ENCODE measurements at regions not wholly inside any gene's neighbourhood (a gene's known extent, or its start where the extent isn't known, plus 50 kb on each side); places are given as distances from the start of the nearest gene placed in this dataset.

DNA sequence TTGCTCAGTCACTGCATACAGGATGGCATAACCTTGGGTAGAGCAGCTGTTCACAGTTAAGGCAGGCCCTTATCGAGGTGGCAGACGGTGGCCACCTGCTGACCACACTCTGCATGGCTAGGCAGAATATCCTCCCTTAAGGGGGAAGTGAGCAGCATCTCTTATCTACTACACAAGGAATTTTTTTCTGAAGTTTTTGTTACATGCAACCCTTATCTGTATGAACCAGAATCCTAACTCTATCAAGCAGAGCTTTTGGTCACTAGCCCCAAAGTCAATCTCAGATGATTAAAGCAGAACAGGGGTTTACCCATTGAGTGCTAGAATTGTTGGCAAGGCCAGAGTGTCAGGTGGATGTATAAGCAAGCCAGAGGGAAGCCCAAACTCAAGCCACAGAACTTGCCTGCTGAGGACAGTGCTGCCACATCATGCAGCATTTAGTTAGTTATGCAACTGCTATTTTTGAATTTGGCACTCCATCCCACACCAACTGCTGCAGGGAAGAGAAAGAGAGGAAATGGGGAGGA lies 192.8 kb downstream of the TBX5 start (continued):
- TF ChIP-seq, protein P1, sequence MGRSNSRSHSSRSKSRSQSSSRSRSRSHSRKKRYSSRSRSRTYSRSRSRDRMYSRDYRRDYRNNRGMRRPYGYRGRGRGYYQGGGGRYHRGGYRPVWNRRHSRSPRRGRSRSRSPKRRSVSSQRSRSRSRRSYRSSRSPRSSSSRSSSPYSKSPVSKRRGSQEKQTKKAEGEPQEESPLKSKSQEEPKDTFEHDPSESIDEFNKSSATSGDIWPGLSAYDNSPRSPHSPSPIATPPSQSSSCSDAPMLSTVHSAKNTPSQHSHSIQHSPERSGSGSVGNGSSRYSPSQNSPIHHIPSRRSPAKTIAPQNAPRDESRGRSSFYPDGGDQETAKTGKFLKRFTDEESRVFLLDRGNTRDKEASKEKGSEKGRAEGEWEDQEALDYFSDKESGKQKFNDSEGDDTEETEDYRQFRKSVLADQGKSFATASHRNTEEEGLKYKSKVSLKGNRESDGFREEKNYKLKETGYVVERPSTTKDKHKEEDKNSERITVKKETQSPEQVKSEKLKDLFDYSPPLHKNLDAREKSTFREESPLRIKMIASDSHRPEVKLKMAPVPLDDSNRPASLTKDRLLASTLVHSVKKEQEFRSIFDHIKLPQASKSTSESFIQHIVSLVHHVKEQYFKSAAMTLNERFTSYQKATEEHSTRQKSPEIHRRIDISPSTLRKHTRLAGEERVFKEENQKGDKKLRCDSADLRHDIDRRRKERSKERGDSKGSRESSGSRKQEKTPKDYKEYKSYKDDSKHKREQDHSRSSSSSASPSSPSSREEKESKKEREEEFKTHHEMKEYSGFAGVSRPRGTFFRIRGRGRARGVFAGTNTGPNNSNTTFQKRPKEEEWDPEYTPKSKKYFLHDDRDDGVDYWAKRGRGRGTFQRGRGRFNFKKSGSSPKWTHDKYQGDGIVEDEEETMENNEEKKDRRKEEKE (IDR thresholded peaks at IDR 0.05; ENCODE audit: borderline replicate concordance in 1 of 2, control insufficient read depth in 1 of 2, low read depth in 2 of 2, low read length in 1 of 2), result no peak
- TF ChIP-seq ZNF165 (CRISPR knock-in tag; IDR thresholded peaks at IDR 0.05; ENCODE audit: borderline replicate concordance) (no peak), HMG20A (CRISPR knock-in tag; conservative IDR thresholded peaks at IDR 0.05) (no peak), KHSRP (IDR thresholded peaks at IDR 0.05) (no peak), MYC (IDR thresholded peaks at IDR 0.05; ENCODE audit: low read depth, low read length) (no peak), MYC (CRISPR knock-in tag; IDR thresholded peaks at IDR 0.05; ENCODE audit: borderline replicate concordance, low read depth) (no peak)

DNA sequence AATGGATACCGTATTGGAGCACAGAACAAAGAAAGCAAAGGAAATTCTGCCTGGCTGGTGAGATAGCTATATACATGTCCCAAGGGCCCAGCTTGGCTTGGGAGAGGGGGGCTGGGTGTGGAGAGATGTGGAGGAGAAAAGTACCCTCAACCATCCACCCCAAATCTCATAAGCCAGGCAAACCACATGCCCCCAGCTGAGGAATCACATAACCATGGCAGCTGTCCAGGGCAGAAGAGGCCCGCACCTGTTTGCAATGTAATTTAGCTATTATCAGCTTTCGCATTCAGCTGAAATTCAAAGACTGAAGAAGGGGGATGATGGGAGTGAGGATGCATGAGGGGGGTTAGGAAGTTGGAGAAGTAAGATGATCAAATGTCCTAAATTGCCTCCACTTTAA lies 196.1 kb downstream of the TBX5 start:
- WGBS (ENCODE audit: insufficient coverage, low coverage, missing lambda C conversion rate), result 0% methylated on average over 3 of the region's 3 CpGs
- no peaks in the 10 kb centered on the region for H3K36me3 ChIP-seq (ENCODE audit: control insufficient read depth, insufficient read depth, low read length)
- H3K27me3 ChIP-seq (ENCODE audit: control insufficient read depth in 2 of 2, insufficient read depth in 2 of 2, low read length in 2 of 2), result no peaks in the 10 kb centered on the region
- ChIA-PET POLR2A (interaction anchor here (0.5 kb wide), 1 partner anchor 63 kb away, joined by 3 read pairs; no protein-coding TSS in a partner anchor), CTCF (ENCODE audit: low intra/inter-chr PET ratio) (no interaction called here)
- TF ChIP-seq KDM5B (IDR thresholded peaks at IDR 0.05; ENCODE audit: insufficient replicate concordance, low read depth, low read length) (no peak), SNIP1 (IDR thresholded peaks at IDR 0.05; ENCODE audit: low read depth) (no peak)
- TF ChIP-seq, protein P2, sequence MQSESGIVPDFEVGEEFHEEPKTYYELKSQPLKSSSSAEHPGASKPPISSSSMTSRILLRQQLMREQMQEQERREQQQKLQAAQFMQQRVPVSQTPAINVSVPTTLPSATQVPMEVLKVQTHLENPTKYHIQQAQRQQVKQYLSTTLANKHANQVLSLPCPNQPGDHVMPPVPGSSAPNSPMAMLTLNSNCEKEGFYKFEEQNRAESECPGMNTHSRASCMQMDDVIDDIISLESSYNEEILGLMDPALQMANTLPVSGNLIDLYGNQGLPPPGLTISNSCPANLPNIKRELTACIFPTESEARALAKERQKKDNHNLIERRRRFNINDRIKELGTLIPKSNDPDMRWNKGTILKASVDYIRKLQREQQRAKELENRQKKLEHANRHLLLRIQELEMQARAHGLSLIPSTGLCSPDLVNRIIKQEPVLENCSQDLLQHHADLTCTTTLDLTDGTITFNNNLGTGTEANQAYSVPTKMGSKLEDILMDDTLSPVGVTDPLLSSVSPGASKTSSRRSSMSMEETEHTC (IDR thresholded peaks at IDR 0.05), result no peak
- BruUV-seq (replicated peaks), result no TSS peak
- no peak for ATAC-seq
- no peak overlapping the region for H3K4me3 ChIP-seq
- H2AFZ ChIP-seq (ENCODE audit: low read depth, low read length), result no peak overlapping the region
- no peak for DNase-seq (ENCODE audit: extremely low read depth in 1 of 4, low spot score in 3 of 4)
- in situ Hi-C loops (cut with MboI) (no loop called here), intact Hi-C loops (cut with micrococcal nuclease) (no loop called here)
- H3K9me3 ChIP-seq (replicated peaks; ENCODE audit: control insufficient read depth, insufficient read depth, low read depth, low read length), result no peaks in the 10 kb centered on the region
- H3K4me1 ChIP-seq (replicated peaks in 1 of 2; ENCODE audit: control insufficient read depth in 2 of 2, insufficient read depth in 2 of 2, low read length in 2 of 2), result no peaks in the 10 kb centered on the region
- FAIRE-seq, result no peak
- H4K20me1 ChIP-seq (replicated peaks; ENCODE audit: control insufficient read depth, insufficient read depth, low read length), result no peaks in the 10 kb centered on the region; the same call in 1 of the 2 replicates
- H3K79me2 ChIP-seq (ENCODE audit: control insufficient read depth, insufficient read depth, low read length), result no peaks in the 10 kb centered on the region
- no peak overlapping the region for H3K9ac ChIP-seq (ENCODE audit: insufficient read depth in 1 of 2, low read depth in 2 of 2, low read length in 2 of 2)
- H3K4me2 ChIP-seq (ENCODE audit: insufficient read depth, low read length), result no peak overlapping the region
- H3K9me1 ChIP-seq (ENCODE audit: control insufficient read depth, insufficient read depth, low read length), result no peaks in the 10 kb centered on the region
- H3K27ac ChIP-seq (ENCODE audit: extremely low read depth, low read depth, low read length), result no peak overlapping the region
